ENCODE measurements at regions not wholly inside any gene's neighbourhood (a gene's known extent, or its start where the extent isn't known, plus 50 kb on each side); places are given as distances from the start of the nearest gene placed in this dataset.

DNA sequence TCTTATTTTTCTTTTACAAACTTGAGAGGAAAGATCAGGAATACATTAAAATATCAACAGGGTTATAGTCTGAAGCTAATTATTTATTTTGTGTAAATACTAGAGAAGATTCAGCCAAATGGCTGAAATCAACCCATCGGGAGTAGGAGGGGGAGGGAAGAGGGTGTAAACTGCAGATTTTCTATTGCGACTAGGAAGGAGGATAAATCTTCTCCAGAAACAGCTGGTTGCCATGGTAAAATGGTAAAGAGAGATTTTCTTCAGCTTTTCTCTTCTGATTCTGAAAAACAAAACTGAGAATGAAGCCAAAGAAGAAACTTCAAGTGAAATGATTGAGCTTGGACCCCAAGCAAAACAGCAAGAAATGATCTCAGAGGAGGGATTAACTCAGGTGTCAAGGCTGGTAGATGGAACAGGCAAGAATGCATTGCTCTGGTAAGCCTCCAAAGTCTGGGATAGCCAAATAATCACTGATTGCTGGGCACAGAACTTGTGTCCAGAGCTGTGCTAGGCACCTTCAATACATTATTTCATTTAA lies 193.5 kb upstream of the SPTLC3 start:
- H3K36me3 ChIP-seq (ENCODE audit: control insufficient read depth, insufficient read depth, low read length): no peaks in the 10 kb centered on the region
- TF ChIP-seq, protein P1, sequence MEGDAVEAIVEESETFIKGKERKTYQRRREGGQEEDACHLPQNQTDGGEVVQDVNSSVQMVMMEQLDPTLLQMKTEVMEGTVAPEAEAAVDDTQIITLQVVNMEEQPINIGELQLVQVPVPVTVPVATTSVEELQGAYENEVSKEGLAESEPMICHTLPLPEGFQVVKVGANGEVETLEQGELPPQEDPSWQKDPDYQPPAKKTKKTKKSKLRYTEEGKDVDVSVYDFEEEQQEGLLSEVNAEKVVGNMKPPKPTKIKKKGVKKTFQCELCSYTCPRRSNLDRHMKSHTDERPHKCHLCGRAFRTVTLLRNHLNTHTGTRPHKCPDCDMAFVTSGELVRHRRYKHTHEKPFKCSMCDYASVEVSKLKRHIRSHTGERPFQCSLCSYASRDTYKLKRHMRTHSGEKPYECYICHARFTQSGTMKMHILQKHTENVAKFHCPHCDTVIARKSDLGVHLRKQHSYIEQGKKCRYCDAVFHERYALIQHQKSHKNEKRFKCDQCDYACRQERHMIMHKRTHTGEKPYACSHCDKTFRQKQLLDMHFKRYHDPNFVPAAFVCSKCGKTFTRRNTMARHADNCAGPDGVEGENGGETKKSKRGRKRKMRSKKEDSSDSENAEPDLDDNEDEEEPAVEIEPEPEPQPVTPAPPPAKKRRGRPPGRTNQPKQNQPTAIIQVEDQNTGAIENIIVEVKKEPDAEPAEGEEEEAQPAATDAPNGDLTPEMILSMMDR (IDR thresholded peaks at IDR 0.05; ENCODE audit: insufficient read depth, low read length, poor library complexity, severe bottlenecking): no peak
- H3K27me3 ChIP-seq (ENCODE audit: control insufficient read depth, insufficient read depth, low read length): no peaks in the 10 kb centered on the region
- no peak overlapping the region for H3K4me3 ChIP-seq (ENCODE audit: low read depth, low read length)
- no peak for DNase-seq (ENCODE audit: low read depth)

DNA sequence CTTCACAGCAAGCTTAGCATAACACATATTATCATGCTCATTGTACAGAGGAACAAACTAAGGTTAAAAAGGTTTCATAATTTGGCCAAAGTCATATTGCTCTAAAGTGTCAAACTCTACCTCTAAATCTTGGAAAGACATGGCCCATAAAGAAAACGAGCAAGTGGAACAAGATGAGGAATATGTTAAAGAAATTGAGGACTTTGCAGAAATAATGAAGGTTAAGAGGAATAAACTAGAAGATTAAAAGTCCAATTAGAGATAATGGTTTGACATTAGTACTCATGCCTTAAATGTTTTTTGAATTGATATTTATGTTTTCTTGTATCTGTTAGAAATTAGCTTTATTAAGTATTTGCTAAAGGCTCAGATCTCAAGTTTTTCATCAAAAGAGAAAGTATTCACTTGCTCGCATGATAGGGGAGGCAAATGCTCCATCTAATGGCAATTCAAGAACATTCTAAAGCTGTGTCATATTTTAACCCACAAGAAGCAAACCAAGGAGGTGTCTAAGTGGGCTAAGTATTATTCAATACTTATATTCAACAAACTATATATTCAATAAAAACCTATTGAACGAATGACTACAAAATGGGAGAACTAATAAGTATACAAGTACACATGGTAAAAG lies 192.9 kb upstream of the SPTLC3 start:
- Histone ChIP-seq H3K4me3 (ENCODE audit: low read depth, low read length) (no peak overlapping the region), H3K27me3 (ENCODE audit: control insufficient read depth, insufficient read depth, low read length) (no peaks in the 10 kb centered on the region), H3K36me3 (ENCODE audit: control insufficient read depth, insufficient read depth, low read length) (no peaks in the 10 kb centered on the region)
- DNase-seq (ENCODE audit: low read depth): no peak
- TF ChIP-seq, protein P1 (IDR thresholded peaks at IDR 0.05; ENCODE audit: insufficient read depth, low read length, poor library complexity, severe bottlenecking): no peak

DNA sequence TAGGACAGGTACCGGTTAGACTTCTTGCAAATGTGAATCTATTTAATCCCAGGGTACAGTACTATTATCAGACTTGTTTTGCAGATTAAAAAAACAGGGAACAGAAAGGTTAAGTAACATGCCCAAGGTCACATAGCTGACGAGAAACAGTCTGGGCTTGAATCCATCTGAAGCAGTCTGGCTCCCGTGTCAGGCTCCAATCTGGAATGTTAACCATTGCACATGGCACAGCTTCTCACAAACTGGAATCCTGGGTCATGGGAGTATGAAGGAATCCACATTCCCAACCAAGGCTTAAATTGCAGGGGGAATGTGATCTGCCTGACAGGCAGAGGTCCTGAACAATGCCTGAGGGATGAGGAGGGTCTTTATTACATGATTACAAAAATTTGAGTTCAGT lies 187.5 kb upstream of the SPTLC3 start:
- TF ChIP-seq, protein P1 (IDR thresholded peaks at IDR 0.05; ENCODE audit: insufficient read depth, low read length, poor library complexity, severe bottlenecking): no peak
- Histone ChIP-seq H3K36me3 (ENCODE audit: control insufficient read depth, insufficient read depth, low read length) (no peaks in the 10 kb centered on the region), H3K27me3 (ENCODE audit: control insufficient read depth, insufficient read depth, low read length) (no peaks in the 10 kb centered on the region), H3K4me3 (ENCODE audit: low read depth, low read length) (no peak overlapping the region)
- no peak for DNase-seq (ENCODE audit: low read depth)

DNA sequence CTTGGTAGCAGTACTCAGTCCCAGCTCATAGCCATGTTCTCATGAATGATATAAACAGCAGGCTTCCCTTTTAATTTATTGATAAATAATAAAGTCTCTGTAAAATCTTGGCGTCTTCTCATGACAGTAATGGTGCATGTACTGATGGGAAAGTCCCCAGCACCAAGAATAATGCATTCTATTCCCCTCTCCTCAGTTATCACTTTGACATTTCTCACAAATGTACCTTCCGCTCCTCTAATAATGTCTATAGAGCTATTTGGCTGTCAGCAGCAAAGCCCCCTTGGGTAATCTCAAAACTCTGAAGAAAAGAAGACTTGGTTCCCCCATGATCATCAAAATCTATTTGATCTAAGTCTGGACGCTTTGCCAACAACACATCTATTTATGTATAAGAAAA lies 185.0 kb upstream of the SPTLC3 start:
- TF ChIP-seq, protein P1 (IDR thresholded peaks at IDR 0.05; ENCODE audit: insufficient read depth, low read length, poor library complexity, severe bottlenecking): no peak
- Histone ChIP-seq H3K27me3 (ENCODE audit: control insufficient read depth, insufficient read depth, low read length) (no peaks in the 10 kb centered on the region), H3K36me3 (ENCODE audit: control insufficient read depth, insufficient read depth, low read length) (no peaks in the 10 kb centered on the region), H3K4me3 (ENCODE audit: low read depth, low read length) (no peak overlapping the region)
- DNase-seq (ENCODE audit: low read depth): no peak

DNA sequence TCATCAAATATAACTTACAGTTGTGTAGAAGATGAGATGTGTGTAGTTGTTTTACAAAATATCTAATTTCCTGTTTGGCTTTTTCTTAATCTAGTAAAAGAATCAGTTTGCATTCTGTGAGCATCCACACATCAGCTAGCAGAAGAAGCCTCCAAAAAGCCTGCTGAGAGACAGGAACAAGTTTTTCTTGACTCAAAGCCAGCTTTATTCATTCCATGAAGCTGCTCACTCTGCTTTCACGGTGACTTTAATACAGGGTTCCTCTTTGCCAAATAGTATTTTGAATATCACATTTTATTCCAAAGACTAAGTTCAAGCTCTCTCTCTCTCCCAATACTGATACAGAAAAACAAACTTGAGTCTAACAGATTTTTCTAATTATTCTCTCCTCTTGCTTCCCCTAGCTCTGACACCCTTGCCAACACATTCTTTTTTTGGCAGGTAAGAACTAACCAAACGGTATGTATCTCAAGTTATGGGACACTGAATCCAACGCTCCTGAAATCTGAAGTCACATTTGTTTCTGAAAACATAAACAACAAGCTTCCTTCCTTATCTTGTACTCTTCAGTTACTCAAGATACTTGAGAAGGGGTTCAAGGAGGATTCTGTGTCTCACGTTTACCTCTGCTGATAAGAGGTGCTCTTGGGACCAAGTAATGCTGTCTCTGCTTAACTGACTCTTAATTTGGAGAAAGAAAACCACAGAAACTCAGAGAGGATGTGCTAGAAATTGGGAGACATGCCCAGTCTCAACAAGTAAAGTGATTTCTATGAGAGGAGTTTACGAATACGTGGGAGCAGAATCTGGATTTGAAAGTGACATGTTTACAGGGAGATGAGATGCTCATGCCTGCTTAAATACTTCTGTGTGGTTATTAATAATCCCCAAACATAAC lies 184.2 kb upstream of the SPTLC3 start:
- Histone ChIP-seq H3K27me3 (ENCODE audit: control insufficient read depth, insufficient read depth, low read length) (no peaks in the 10 kb centered on the region), H3K36me3 (ENCODE audit: control insufficient read depth, insufficient read depth, low read length) (no peaks in the 10 kb centered on the region), H3K4me3 (ENCODE audit: low read depth, low read length) (no peak overlapping the region)
- TF ChIP-seq, protein P1 (IDR thresholded peaks at IDR 0.05; ENCODE audit: insufficient read depth, low read length, poor library complexity, severe bottlenecking): no peak
- DNase-seq (ENCODE audit: low read depth): no peak
